Psoas muscle (tissue), 7 donors: ENCODE measurements at regions not wholly inside any gene's neighbourhood (a gene's known extent, or its start where the extent isn't known, plus 50 kb on each side); places are given as distances from the start of the nearest gene placed in this dataset.

Source experiments
- ATAC-seq, 4 donors: fragments of 200-7000 bp; cut with Tn5 transposase; one replicate each; pipeline ENCODE4 v1.9.1; 2020; ENCODE audit warnings: moderate library complexity in 3 of 4, mild to moderate bottlenecking in 2 of 4
- DNase-seq, 2 donors: peaks; one replicate each; pipeline ENCODE4 v3.0.0-alpha.2; 2020
- H3K27ac ChIP-seq: fragments of 200-600 bp; one replicate; pipeline ENCODE4 v1.8.0; 2022
- H3K27me3 ChIP-seq, 3 donors: fragments of 200-600 bp in 1 of 3; one replicate each; pipeline versions ENCODE4 v1.6.1 to v1.8.0; 2013 to 2022; ENCODE audit warnings: low read length in 2 of 3, mild to moderate bottlenecking in 2 of 3, moderate library complexity in 1 of 3; ENCODE audit not compliant: insufficient read depth in 3 of 3
- H3K36me3 ChIP-seq, 2 donors: fragments of 200-600 bp in 1 of 2; one replicate each; pipeline versions ENCODE4 v1.6.1 to v1.8.0; 2013 to 2022; ENCODE audit warnings: low read depth in 1 of 2, mild to moderate bottlenecking in 1 of 2, moderate library complexity in 1 of 2; ENCODE audit not compliant: insufficient read depth in 1 of 2
- H3K4me1 ChIP-seq: fragments of 200-600 bp; one replicate; pipeline ENCODE4 v1.8.0; 2022
- H3K4me3 ChIP-seq: fragments of 200-600 bp; one replicate; pipeline ENCODE4 v1.8.0; 2022; ENCODE audit warnings: mild to moderate bottlenecking
- H3K9me3 ChIP-seq: fragments of 200-600 bp; one replicate; pipeline ENCODE4 v1.8.0; 2022
- WGBS, 3 donors: extraction: QIAGEN DNeasy Blood & Tissue Kit; methylation state at CpG; one replicate each; pipeline versions ENCODE4 v1.1.6 to v1.1.7; 2013; 5-methylcytosine and 5-hydroxymethylcytosine counted together
- intact Hi-C, 2 donors: fragments of 100-400 bp; cut with DNase I; formaldehyde crosslinking; loops; one replicate each; pipeline versions ENCODE4 v1.11.0 to v1.14.2; 2022
- TF ChIP-seq, protein P1 (sequence below): fragments of 200-600 bp; IDR thresholded peaks from one replicate; pipeline ENCODE4 v1.8.0; 2022; ENCODE audit warnings: antibody characterized with exemption
- donor health status: healthy with polysubstance abuse.
- donor health status: DM: no; HTN: no; CAD: no; lungs with moderate emphysema.
- donor health status: Bipolar disorder and iron deficiency.
- donor health status: healthy.
- donor health status: DM: yes; HTN: yes; CAD: no.
- donor health status: DM: no; HTN: no; CAD: no.
- donor health status: DM: yes; HTN: yes; CAD: no.

DNA sequence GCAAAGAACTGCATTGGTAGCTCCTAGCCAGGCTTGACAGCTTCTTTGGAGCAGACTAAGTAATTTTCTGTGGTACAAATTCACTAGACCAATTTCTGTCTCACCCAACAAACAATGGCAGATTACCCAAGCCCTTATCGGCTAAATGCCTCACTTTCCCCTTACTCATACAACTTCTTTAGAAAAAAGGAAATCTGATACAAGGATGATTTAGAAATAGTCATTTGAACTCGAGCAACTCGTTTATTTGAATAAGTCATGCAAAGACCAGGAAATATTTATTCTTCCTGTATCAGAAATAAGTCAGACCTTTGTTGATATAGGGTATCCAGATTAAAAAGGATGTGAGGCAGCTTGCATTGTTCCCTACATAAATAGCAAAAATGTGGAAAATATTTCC lies 170.4 kb upstream of the CDH6 start:
- Histone ChIP-seq H3K4me3 (no peak overlapping the region), H3K27me3 (no peaks in the 10 kb centered on the region), H3K9me3 (no peaks in the 10 kb centered on the region), H3K4me1 (no peaks in the 10 kb centered on the region), H3K27ac (no peak overlapping the region), H3K36me3 (no peaks in the 10 kb centered on the region)
- no peak for ATAC-seq
- intact Hi-C loops = no loop called here
- TF ChIP-seq, protein P1, sequence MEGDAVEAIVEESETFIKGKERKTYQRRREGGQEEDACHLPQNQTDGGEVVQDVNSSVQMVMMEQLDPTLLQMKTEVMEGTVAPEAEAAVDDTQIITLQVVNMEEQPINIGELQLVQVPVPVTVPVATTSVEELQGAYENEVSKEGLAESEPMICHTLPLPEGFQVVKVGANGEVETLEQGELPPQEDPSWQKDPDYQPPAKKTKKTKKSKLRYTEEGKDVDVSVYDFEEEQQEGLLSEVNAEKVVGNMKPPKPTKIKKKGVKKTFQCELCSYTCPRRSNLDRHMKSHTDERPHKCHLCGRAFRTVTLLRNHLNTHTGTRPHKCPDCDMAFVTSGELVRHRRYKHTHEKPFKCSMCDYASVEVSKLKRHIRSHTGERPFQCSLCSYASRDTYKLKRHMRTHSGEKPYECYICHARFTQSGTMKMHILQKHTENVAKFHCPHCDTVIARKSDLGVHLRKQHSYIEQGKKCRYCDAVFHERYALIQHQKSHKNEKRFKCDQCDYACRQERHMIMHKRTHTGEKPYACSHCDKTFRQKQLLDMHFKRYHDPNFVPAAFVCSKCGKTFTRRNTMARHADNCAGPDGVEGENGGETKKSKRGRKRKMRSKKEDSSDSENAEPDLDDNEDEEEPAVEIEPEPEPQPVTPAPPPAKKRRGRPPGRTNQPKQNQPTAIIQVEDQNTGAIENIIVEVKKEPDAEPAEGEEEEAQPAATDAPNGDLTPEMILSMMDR = no peak
- 36 to 54% (median 51%) methylated on average over 3 of the region's 3 CpGs for WGBS, 3 donors
- DNase-seq = no peak

DNA sequence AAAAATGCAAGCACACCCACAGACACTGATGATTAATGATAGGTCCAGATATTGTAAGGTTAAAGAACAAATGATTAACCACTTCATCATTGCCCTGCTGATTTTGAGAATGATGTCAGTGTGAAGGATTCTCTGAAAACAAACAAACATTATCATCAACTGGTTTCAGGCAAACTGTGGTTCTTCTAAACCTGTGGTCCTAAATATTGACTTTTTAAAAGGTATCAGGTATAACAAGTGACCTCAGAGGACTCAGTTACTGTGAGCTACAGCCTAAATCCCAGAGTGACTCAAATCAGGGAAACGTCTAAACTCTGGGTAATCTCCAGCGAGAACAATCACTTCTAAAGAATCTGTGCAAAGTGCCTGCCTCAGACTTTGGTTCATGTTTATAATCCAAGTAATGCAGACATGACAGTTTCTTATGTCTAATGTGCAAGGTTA lies 172.3 kb upstream of the CDH6 start:
- intact Hi-C loops = no loop called here
- no peak for DNase-seq
- H3K27ac ChIP-seq = no peak overlapping the region
- no peaks in the 10 kb centered on the region for H3K4me1 ChIP-seq
- TF ChIP-seq, protein P1 = no peak
- H3K4me3 ChIP-seq = no peak overlapping the region
- no peaks in the 10 kb centered on the region for H3K27me3 ChIP-seq
- 33 to 35% (median 34%) methylated on average over 2 of the region's 2 CpGs for WGBS, 3 donors
- H3K36me3 ChIP-seq = no peaks in the 10 kb centered on the region
- no peak for ATAC-seq
- peaks cover 1% of the 10 kb centered on the region for H3K9me3 ChIP-seq

DNA sequence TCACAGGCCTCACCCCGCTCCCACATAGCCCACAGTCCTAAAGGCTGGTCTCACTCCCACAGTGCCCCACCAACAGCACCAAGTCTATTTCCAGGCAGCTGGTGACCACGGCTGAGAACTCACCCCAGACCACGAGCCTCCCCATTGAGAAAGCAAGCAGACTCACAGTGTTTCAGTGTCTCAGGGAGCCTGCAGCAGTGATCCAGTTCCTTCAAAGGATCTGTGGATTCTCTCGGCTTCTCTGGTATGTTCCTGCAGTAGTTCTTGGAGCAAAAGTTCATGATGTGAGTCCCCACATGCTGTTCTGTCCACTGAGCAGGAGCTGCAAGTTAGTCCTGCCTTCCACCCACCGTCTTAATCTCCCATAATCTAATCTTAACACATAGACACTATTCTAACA lies 185.3 kb upstream of the CDH6 start:
- TF ChIP-seq, protein P1 = no peak
- no peaks in the 10 kb centered on the region for H3K36me3 ChIP-seq
- 81 to 83% (median 82%) methylated on average over 5 of the region's 5 CpGs for WGBS, 3 donors
- H3K27me3 ChIP-seq = no peaks in the 10 kb centered on the region
- intact Hi-C loops = no loop called here
- H3K4me1 ChIP-seq = no peaks in the 10 kb centered on the region
- H3K27ac ChIP-seq = no peak overlapping the region
- H3K9me3 ChIP-seq = no peaks in the 10 kb centered on the region
- DNase-seq (no peak), ATAC-seq (no peak)
- H3K4me3 ChIP-seq = no peak overlapping the region

DNA sequence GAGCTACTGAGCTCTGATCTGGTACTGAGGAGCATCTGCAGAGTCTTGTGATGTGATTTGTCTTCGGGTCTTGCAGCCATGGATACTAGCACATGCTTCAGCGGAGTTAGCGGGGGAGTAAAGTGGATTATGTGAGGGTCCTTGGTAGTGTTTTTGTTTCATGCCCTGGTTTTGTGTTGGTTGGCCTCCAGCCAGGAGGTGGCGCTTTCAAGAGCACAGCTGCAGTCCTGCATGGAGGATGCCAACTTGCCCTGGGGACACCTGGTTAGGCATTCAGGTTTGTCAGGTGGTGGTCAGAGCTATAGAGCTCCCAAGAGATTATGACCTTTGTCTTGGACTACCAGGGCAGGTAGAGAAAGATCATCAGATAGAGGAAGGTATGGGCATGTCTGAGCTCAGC lies 185.8 kb upstream of the CDH6 start:
- no peaks in the 10 kb centered on the region for H3K36me3 ChIP-seq
- intact Hi-C loops = no loop called here
- no peak for ATAC-seq
- DNase-seq = no peak
- no peaks in the 10 kb centered on the region for H3K27me3 ChIP-seq
- TF ChIP-seq, protein P1 = no peak
- WGBS, 3 donors = 84 to 92% (median 87%) methylated on average over 4 of the region's 4 CpGs
- H3K4me1 ChIP-seq = no peaks in the 10 kb centered on the region
- H3K4me3 ChIP-seq = no peak overlapping the region
- no peaks in the 10 kb centered on the region for H3K9me3 ChIP-seq
- no peak overlapping the region for H3K27ac ChIP-seq

DNA sequence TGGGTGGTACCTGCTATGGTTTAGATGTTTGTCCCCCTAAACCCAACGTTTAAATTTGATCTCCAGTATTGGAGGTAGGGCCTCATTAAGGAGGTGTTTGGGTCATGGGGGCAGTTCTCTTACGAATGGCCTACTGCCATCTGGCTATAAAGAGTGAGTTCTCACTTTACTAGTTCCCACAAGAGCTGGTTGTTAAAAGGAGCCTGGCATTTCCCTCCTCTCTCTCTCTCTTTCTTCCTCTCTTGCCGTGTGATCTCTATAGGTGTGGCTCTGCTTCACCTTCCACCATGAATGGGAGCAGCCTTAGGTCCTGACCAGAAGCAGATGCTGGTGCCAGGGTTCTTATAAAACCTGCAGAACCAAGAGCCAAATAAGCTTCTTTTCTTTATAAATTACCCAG lies 193.2 kb upstream of the CDH6 start:
- no peaks in the 10 kb centered on the region for H3K4me1 ChIP-seq
- H3K36me3 ChIP-seq = no peaks in the 10 kb centered on the region
- intact Hi-C loops = no loop called here
- H3K9me3 ChIP-seq = no peaks in the 10 kb centered on the region
- 49 to 59% (median 52%) methylated on average over 3 of the region's 3 CpGs for WGBS, 3 donors
- ATAC-seq (no peak), DNase-seq (no peak)
- no peak overlapping the region for H3K27ac ChIP-seq
- no peaks in the 10 kb centered on the region for H3K27me3 ChIP-seq
- H3K4me3 ChIP-seq = no peak overlapping the region
- TF ChIP-seq, protein P1 = no peak
